ENCODE measurements at regions not wholly inside any gene's neighbourhood (a gene's known extent, or its start where the extent isn't known, plus 50 kb on each side); places are given as distances from the start of the nearest gene placed in this dataset.
"Not testable (repeated sequence)": the region's sequence is repeated elsewhere in the genome, so short reads cannot be mapped to it uniquely, and the experiment has no call there.

DNA sequence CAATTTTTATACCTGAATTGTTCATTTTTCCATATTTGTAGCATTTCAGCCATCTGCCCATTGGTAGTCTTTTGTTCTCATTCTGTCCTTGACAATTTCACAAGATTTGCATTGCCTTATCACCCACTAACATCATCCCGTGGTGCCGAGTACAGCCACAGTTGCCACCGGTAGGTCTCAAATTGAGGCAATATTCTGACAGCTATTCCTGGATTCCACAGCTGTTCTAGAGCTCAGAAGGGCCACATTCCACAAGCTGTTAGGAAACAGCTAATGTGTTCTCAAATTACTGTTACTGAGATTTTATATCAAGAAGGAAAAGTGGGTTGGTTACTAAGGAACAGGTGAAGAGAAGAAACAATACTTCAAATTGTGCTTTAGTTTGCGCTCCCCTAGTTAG, 178.8 kb downstream of the RPRM start:
- DNase-seq = no peak

DNA sequence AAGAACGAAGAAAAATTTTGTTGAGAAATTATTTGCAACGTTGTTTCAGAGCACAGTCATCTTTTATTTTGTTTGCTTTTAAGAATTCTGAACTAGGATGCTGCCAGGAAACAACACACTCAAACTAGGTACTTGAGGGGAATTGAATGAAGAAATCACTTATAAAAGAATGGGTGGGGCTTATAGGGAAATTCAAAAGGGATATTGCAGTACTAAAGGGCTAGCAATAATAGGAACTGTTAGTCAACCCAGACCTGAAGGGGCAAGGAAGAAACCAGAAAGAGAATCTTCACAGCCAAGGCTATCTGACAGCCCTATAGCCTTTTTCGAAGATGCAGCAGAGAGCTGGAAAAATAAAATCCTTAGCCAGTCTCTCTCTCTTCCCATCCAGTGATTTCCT, 179.3 kb downstream of the RPRM start:
- DNase-seq = no peak

DNA sequence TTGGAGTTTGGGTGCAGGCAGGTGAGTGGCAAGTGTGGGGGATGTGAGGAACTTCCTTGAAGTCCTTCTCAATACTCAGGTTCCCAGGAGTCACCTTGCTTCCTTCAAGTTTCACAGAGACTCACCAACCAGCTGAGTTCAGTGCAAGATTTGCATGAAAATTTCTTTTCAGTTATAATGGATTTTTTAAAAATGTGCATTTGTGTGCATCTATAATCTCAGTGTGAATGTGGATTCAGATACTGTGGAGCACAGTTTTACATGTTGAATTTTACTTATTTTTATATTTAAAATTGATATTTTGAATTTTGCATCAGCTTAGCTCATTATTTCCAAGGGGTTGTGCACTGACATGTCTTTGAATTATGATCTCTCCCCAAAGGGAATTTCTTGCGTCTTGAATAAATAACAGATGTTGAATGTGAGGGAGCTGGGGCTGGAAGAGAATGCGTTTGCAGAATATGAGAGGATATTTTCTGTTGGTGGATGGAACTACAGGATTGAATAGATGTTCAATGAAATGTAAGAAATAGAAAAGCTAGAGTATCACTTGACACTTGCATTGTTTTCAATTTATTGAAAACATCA, 184.3 kb downstream of the RPRM start:
- DNase-seq = no peak

DNA sequence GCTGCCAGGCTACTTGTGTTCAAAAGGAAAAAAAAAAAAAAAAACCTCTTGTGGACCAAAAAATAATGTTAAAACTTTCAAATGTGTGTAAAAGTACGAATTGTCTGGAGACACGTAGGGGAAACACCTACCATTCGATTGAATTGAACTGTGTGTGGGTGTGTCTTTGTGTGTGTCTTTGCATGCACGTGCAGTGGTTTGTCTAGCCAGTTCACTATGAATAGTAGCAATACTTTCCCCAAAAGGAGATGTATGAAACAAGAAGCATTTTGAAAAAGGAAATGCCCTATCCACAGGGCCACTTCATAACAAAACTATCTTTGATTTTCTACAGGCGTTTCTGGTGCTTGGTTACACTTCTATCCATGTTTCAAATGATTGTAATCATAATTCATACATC, 186.8 kb downstream of the RPRM start:
- DNase-seq = no peak

DNA sequence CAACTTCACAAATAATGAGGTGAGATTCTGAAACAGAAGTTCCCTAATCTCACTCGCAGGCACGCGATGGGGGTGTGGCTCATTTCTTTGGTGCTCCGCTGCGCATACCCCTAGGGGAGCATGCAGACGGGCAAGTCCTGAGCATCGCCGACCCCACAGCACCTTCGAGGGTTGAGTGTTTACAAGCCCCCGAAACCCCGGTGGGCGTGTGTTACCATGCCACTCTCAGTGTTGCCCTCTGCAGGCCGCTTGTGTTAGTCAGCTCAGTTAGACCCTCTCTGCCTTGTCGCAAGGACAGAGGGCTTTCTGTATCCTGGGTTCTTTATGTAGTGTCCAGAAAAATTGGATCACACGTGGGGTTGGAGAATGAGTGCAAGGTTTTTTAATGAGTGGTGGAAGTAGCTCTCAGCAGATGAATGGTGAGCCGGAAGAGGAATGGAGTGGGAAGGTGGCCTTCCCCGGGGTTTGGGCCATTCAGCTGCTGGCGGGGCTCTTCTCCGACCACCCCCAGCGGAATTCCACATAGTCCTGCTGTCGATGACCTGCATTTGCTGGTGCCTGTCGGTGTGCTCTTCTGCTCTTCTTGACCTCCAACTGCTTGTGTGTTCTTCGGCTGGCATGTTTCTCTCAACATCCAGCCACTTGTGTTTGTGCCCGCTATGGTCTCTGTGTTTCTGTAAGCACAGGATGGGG, 191.3 kb downstream of the RPRM start:
- DNase-seq = peak; percentile 5

DNA sequence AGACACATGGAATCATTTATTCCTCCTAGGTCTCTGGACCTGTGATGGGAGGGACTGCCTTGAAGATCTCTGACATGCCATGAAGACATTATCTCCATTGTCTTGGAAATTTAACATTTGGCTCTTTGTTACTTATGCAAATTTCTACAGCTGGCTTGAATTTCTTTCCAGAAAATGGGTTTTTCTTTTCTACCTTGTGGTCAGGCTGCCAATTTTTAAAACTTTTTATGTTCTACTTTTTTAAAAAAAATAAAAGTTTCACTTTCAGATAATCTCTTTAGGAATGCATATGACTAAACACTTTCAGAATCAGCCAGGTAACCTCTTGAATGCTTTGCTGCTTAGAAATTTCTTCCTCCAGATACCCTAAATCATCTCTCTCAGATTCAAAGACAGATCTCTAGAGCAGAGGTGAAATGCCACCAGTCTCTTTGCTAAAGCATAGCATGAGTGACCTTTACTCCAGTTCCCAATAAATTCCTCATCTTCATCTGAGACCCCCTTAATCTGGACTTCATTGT, 209.6 kb downstream of the RPRM start:
- DNase-seq = no peak

DNA sequence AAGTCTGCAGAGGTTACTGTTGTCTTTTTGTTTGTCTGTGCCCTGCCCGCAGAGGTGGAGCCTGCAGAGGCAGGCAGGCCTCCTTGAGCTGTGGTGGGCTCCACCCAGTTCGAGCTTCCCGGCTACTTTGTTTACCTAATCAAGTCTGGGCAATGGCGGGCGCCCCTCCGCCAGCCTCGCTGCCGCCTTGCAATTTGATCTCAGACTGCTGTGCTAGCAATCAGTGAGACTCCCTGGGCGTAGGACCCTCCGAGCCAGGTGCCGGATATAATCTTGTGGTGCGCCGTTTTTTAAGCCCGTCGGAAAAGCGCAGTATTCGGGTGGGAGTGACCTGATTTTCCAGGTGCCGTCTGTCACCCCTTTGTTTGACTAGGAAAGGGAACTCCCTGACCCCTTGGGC, 221.7 kb downstream of the RPRM start:
- not testable (repeated sequence) for DNase-seq

DNA sequence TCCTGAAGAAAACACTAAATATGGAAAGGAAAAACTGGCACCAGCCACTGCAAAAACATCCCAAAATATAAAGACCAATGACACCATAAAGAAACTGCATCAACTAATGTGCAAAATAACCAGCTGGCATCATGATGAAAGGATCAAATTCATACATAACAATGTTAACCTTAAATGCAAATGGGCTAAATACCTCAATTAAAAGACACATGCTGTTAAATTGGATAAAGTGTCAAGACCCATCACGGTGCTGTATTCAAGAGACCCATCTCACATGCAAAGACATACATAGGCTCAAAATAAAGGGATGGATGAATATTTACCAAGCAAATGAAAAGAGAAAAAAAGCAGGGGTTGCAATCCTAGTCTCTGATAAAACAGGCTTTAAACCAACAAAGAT, 231.9 kb downstream of the RPRM start:
- DNase-seq = not testable (repeated sequence)

DNA sequence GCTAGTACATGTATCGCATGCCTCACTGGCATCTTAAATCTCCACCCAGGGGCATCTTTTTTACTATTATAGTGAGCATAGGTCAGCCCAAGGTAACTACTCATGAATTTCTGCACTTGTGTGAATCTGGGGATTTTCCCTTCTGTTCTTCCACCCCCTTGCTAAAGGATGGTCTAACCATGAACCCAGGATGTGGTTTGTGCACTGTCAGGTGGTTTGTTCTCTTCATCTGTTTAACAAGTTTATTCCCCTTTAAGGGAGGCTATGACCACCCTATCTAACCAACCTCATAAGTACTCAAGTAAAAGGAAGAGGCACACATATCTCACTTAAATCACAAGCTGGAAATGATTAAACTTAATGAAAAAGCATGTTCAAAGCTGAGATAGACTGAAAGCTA, 243.0 kb downstream of the RPRM start:
- DNase-seq = no peak

DNA sequence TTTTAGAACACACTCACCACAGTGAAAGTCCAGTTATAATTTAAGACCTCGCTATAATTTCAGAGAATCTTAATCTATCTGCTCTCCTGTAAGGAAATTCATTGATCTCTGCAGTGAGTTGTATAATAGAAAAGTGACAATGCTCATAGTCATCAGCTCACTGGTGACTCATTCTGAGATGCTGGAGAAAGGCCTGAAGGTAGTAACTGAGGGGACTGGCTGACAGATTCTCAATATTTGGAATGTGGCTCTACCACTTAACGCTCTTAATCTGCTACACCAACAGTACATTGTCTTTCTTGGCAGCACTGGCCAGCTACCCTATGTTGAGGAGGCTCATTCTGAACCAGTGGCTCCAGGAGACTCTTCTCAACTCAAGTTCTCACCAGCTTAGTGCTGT, 246.1 kb downstream of the RPRM start:
- DNase-seq = no peak

DNA sequence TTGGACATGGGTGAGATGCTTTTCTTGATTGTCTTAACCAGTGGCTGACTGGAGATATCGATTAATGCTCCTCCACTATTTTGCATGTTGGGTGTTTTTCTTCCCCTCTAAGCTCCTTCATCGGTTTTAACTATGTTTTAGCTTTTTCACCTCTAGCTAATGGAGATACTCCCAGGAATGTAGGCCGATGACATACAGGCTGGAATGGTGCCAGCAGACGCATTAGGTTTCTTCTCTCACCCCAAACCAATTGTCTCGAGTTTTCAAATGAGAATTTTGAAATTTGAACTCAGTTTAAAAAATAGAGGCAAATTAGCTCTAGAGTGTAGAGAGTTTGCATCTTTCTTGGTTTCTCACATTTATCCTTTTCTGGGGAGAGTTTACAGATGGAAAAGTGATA, 247.6 kb downstream of the RPRM start:
- no peak for DNase-seq

DNA sequence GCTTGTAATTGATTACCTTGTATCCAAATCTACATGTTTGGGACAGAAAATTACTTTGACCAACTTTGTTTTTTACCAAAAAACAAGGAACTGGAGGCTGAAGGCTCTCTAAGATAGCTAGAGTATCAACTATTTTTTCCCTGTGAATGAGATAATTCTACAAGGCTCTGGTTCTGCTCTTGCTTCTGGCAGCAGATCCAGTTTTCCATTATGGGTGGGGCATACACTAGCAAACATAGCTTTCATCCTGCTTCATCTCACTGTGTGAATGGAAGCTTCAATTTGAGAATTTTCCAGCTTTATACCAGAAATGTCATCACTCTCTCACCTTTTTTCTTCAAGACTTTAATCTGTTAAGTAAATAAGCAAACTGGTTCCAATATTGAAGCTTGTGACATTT, 249.7 kb downstream of the RPRM start:
- no peak for DNase-seq

DNA sequence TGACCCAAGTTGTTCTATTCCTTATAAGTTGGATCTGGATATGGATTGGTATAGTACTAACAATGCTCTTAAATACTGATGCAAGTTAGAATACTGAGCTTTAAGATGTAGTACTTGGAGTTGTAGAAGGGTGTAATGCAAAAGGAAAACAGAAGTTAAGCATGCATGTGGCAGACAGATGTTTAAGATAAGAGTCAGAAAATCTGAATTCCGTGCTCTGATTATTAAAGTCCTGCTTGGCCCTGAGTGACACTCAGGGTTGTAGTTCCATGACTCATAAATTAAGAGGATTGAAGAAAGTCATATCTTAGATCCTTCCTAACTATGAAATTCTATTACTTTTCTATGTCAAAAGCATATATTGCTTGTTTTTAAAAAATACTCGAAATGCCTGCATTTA, 250.6 kb downstream of the RPRM start:
- no peak for DNase-seq

DNA sequence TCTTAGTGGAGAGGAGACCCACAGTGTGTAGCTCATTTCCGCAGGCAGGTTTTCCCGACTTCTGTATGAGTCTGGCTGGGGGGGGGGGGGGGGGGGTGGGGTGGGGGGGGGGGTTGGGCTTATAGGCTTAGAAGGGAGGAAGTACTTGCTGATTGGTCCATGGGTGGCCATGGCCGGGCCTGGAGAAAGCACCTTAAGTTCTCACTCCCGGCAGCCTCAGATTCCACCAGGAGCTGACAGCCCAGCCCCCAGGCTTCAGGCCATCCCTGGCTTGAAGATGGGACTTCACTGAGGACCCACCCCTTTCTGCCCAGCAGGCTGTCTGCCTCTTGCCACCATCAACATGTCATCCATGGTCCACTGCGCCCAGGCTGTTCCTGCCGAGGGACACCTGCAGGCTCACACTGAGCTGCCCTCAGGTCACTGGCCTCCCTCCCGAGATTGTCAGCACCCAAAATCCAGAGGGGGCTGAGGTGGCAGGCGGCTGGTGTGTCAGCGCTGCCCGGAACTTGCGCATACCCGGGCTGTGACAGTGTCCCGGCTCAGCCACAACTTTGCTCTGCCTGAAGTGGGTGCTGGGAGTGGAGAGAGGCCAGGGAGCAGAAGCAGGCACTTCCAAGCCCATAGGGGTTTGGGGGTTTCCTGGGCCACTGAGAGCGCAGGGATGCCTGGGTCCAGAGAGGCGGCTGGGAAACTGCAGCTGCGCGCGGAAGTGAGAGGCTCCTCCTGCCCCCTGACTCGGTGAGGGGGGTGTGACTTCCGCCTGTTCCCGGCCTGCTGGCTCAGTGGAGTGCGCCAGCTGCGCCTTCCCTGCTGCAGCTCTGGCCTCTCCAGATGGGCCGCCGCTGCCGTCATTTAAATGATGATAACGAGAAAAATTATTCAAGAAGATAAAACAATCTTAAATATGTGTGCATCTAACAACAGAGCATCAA, 256.1 kb downstream of the RPRM start:
- no peak for DNase-seq

DNA sequence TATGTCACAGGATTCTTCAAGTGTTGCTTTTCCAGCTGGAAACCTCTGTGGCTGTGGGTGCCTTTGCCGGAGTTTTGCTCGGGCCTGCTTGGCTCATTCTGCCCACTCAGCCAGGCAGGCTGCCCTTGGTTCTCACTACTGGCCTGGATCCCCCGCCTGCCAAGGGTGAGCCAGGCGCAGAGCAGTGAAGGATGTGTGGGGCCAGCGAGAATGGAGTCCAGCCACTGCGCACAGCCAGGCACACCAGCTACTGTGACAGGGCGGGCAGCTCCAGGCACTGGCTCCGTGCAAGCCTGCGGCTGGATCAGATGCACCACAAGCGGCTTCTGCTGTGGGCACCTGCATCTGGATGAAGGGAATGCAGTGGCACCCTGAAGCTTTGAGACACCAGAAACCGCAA, 257.1 kb downstream of the RPRM start:
- DNase-seq = no peak

DNA sequence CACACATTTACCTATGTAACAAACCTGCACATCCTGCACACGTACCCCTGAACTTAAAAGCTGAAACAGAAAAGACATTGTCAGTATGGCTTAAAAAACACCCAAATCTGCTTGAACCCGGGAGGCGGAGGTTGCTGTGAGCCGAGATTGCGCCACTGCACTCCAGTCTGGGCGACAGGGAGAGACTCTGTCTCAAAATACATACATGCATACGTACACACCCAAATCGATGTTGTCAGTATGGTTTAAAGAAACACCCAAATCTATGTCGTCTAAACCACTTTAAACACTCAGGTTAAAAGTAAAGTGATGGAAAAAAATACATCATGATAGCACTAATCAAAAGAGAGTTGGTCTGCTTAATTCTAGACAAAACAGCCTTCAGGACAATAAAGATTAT, 257.5 kb downstream of the RPRM start:
- DNase-seq = no peak

DNA sequence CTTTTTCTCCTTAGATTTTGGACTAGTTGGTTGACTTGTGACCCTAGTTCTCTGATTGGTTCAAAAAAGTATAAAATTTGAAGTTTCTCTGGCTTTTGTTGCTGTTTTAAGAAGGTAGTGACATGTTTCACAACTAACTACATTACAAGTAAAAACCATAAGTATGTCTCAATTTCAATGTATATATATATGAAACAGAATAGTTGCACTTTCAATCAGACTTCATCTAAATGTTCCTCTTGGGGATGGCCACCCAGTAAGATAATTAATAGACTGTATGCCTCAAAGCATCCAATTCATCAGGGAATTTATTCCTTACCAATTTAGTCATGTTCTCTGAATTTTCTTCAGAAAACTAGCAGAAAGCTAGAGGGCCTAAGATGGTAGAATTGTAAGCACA, 259.7 kb downstream of the RPRM start:
- DNase-seq = no peak

DNA sequence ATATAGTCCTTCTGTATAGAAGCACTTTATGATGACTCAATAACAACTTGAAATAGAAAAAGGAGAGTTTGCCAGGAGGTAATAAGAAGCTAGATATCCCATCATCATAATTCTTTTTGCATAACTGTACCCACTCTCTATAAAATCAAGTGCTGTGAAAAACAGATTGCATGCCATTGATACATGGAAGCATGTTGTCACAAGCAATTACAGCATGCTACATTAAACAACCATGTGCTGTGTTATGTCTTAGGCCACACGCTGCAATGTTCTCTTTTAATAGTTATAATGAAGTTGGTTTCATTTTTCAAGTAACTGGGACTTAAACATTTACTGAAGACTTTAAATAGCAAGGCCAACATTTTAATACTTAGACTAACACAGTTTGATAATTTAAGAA, 264.2 kb downstream of the RPRM start:
- no peak for DNase-seq

DNA sequence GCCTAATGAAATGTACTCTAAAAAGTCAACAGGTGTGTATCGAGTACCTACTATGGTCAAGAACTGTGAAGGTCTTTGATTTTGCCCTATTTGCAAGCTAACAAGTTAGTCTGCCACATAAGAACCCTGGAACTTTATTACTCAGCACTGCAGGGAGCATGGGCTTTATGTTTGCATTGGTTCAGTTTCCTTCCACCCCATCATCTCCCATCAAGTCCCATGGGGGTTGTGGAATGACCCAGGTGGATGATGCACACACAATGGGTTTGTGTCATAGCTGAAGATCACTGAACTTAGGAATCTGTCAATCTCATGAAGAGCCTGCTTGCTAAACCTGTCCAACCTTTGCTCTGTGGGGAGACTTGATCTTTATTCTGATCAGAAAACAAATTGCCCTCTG, 265.5 kb downstream of the RPRM start:
- no peak for DNase-seq

DNA sequence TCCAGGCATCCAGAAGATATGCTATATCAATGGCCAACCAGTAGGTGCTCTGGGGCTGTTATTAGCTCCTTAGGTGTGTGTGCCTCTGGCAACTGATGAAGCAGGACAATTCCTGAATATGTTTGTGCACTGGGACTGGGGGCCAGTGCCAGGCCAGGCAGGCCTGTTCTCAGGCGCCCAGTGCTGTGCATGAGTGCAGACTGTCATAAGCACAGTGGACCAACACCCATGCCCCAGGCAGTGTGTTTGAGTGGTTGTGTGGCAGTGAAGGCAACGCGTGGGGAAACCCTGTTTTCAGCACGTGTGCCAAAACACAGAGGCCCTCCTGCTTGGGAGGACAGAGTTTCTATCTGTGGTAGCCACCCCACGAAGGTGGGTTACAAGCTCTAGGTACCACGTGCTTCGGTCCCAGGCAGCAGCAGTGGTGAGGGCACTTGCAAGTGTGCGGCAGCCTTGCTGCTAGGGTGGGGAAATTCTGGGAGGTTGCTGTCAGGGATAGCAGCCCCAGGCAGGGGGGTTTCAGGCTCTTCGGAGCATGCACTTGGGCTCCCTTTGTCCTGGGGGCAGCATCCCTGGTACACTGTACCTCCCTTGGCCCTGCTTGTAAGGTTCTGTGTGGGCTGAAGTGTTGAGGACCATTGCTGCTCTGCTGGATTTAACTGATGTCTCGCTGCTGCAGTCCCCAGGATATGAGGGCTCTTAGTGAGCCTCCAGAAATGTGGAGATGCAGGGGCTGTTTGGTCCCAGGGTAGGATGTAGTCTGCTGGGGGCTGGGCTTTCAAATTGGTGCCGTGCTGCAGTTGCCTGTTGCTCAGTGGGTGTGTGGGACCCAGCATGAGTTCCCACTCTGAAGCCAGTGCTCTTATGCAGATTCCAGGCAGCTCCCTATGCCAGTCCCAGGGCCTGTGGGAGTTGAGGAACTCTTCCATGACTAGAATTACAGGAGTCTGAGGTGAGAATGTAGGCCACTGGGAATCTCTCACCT, 280.9 kb downstream of the RPRM start:
- DNase-seq = no peak

DNA sequence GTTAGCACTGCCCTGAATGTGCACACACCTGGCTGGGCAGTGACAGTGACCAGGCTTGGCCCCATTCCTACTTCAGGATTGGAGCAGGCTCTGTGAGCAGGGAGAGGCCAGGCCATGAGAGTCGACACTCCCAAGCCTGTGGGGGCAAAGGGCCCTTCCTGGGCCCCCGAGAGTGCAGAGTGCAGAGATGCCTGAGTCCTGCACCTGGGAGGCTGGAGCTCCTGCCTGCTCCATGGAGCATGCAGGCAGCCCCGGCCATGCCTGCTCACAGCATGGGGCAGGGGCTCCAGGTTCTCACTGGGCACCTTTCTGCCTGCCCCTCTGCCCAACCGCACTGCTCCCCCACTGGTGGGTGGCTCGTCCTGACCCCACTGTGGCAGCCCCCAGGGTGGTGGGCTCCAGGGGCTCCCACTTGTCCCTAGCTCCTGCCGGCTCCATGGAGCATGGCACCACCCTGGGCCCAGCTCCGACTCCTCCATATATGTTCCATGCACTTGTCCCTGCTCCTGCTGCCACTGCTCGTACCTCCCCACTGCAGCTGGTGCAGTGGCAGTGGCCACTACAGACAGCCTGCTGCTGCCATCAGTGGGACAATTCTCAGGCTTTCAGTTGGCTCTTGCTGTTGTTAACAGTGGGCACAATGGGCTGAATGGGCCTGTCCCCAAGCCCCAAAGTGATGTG, 282.0 kb downstream of the RPRM start:
- DNase-seq = no peak

DNA sequence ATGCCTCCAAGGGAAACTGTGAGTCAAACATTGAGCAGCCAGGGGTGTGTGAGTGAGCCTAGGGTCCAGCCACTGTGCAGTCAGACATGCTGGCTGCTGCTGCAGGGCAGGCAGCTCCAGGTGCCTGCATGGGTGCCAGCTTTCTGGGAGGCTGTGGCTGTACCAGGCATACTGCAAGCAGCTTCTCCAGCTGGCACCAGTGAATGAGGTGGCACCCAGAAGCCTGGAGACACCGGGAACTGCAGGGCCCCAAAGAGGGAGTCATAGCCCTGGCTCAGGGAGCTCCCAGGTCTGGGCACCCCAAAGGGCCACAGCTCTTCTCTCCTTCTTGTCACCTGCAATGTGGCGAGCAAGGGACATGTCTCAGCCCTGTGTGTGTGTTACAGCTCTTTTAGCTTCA, 283.2 kb downstream of the RPRM start:
- no peak for DNase-seq

All from hematopoietic multipotent progenitor cell treated with erythropoietin and hydrocortisone succinate and interleukin-3 and kit ligand, for 6 days (in vitro differentiated cells).